T-helper 17 cell (primary cell): ENCODE measurements at regions not wholly inside any gene's neighbourhood (a gene's known extent, or its start where the extent isn't known, plus 50 kb on each side); places are given as distances from the start of the nearest gene placed in this dataset.

Experiments
- ATAC-seq: fragments of 150-1000 bp; cut with Tn5 transposase; 2 replicates; pipeline ENCODE4 v1.10.0; 2021; ENCODE audit warnings: mild to moderate bottlenecking, moderate library complexity
- DNase-seq, 3 donors: peaks; one replicate each; pipeline versions ENCODE4 v3.0.0 to v3.0.0-alpha.2; 2020 to 2021
- H3K9me3 ChIP-seq: one replicate; pipeline ENCODE4 v1.7.0; 2013; ENCODE audit warnings: low read length, mild to moderate bottlenecking; ENCODE audit not compliant: control insufficient read depth, poor library complexity, severe bottlenecking
- H3K27ac Mint-ChIP-seq: one replicate; pipeline ENCODE4 v1.8.0; 2022; ENCODE audit warnings: mild to moderate bottlenecking, moderate library complexity, mixed read lengths
- H3K27me3 Mint-ChIP-seq: one replicate; pipeline ENCODE4 v1.8.0; 2022; ENCODE audit warnings: mixed read lengths
- H3K36me3 Mint-ChIP-seq: one replicate; pipeline ENCODE4 v1.8.0; 2022; ENCODE audit warnings: low read depth, mixed read lengths
- H3K4me1 Mint-ChIP-seq: one replicate; pipeline ENCODE4 v1.8.0; 2022; ENCODE audit warnings: mild to moderate bottlenecking, mixed read lengths
- H3K4me3 Mint-ChIP-seq: one replicate; pipeline ENCODE4 v1.8.0; 2022; ENCODE audit warnings: mild to moderate bottlenecking, moderate library complexity, mixed read lengths

DNA sequence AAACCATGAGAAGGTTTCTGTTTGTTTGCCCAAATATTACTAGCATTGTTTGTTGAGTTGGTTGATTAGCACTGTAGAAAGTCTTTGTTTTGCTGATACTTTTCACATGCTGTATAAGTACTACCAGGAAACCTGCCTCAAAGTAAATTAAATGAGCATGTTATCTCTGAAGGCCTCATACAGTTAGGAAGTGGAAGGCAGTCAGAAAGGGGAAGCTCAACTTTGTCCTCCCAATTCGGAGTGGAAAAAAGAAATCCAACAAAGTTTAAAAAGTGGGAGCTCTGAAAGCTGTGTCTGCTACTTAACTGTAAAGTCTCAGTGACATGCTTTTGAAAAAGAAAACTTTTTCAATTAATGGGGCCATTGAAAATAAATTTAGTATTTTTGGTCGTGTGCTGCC is 188.3 kb upstream of the BLID start:
- Mint-ChIP-seq H3K36me3 (no peaks in the 10 kb centered on the region), H3K27me3 (peaks cover 16% of the 10 kb centered on the region), H3K4me3 (no peak overlapping the region), H3K27ac (no peak overlapping the region), H3K4me1 (no peaks in the 10 kb centered on the region)
- ATAC-seq = no peak
- DNase-seq = no peak
- no peaks in the 10 kb centered on the region for H3K9me3 ChIP-seq

DNA sequence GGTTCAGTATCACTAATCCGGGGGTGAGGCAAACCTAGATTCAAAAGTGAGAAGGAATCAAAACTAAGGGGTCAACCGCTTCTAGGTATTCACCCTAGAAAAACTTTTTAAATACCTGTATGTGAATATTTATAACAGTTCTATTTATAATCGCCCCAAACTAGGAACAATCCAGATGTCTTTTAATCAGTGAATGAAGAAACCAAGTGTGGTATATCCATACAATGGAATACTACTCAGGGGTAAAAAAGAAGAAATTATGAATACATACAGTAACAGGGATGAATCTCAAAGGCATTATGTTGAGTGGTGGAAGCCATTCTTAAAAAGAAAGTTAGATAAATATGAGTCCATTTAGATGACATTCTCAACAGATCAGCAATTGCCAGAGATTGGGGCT is 178.0 kb upstream of the BLID start:
- Mint-ChIP-seq H3K27ac (no peak overlapping the region), H3K36me3 (no peaks in the 10 kb centered on the region), H3K4me1 (no peaks in the 10 kb centered on the region), H3K4me3 (no peak overlapping the region), H3K27me3 (no peaks in the 10 kb centered on the region)
- ATAC-seq (no peak), DNase-seq (no peak)
- H3K9me3 ChIP-seq = no peaks in the 10 kb centered on the region

DNA sequence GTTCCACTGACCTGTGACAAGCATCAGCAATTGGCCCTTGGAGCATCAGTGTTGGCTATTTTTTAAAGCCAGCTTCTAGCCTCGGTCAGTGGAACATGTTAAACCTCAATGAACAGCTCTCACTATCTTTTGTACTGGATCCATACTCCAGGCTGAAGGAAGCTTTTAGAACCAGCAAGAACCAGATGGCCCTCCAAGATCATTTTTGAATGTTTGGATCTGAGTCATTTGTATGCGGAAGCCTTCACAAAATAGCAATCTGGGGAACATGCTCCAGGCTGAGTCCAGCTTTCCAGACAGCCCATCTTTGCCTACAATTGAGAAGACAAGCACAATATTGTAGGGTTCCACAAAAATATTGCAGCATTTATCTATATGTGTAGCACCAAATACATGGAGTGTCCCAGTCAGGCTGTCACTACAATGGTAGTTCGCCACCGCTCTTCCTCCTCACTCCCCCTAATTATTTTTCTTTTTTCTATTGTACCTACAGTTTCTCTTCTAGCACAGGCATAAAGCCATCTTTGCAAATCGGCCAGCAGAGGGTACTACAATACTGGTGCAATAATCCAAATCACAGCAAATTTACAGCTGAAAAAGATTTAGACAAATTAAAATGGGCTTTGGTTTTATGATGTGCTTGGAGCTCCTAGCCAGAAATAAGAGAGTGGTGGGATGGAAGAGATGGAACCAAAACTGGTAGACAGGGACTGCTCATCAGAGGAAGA is 177.4 kb upstream of the BLID start:
- Mint-ChIP-seq H3K27ac (no peak overlapping the region), H3K27me3 (no peaks in the 10 kb centered on the region), H3K36me3 (no peaks in the 10 kb centered on the region), H3K4me3 (no peak overlapping the region), H3K4me1 (no peaks in the 10 kb centered on the region)
- ATAC-seq = no peak
- no peak for DNase-seq
- H3K9me3 ChIP-seq = no peaks in the 10 kb centered on the region

- no peak overlapping the region for H3K4me3 Mint-ChIP-seq
- no peaks in the 10 kb centered on the region for H3K36me3 Mint-ChIP-seq
- no peak overlapping the region for H3K27ac Mint-ChIP-seq
- H3K27me3 Mint-ChIP-seq = peaks cover 6% of the 10 kb centered on the region
- no peak for ATAC-seq
- DNase-seq = no peak
- no peaks in the 10 kb centered on the region for H3K9me3 ChIP-seq
- no peaks in the 10 kb centered on the region for H3K4me1 Mint-ChIP-seq
Measured at GRCh38 chr11:122287401-122287800, 171.4 kb upstream of the BLID start.

GRCh38 chr11:122285070-122285988 is 169.3 kb upstream of the BLID start:
- Mint-ChIP-seq H3K4me3 (no peak overlapping the region), H3K27me3 (peaks cover 6% of the 10 kb centered on the region), H3K4me1 (no peaks in the 10 kb centered on the region), H3K36me3 (no peaks in the 10 kb centered on the region), H3K27ac (no peak overlapping the region)
- H3K9me3 ChIP-seq = no peaks in the 10 kb centered on the region
- DNase-seq (no peak), ATAC-seq (no peak)

GRCh38 chr11:122280870-122281269 is 164.9 kb upstream of the BLID start:
- H3K27me3 Mint-ChIP-seq = no peaks in the 10 kb centered on the region
- no peak overlapping the region for H3K27ac Mint-ChIP-seq
- H3K9me3 ChIP-seq = no peaks in the 10 kb centered on the region
- no peaks in the 10 kb centered on the region for H3K4me1 Mint-ChIP-seq
- DNase-seq = no peak
- H3K36me3 Mint-ChIP-seq = no peaks in the 10 kb centered on the region
- no peak overlapping the region for H3K4me3 Mint-ChIP-seq
- no peak for ATAC-seq

DNA sequence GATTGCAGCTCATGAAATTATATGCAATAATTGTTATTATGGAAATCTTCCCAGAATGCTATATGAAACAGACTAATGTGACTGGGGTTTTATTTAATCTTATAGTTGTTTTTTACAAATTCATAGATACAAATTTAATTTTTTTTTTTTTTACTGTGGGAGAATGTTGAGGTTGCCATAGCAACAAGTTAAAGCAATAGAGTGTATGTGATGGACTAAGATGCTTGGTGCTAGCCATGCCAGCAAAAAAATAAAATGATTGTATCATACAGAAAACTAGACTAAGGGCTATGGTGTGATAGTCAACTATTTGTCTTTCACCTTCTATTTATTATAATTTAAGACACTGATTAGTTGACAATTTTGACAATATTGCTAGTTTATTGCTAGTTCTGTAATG is 163.2 kb upstream of the BLID start:
- ATAC-seq (no peak), DNase-seq (no peak)
- Mint-ChIP-seq H3K4me3 (no peak overlapping the region), H3K36me3 (no peaks in the 10 kb centered on the region), H3K4me1 (no peaks in the 10 kb centered on the region), H3K27me3 (no peaks in the 10 kb centered on the region), H3K27ac (no peak overlapping the region)
- no peaks in the 10 kb centered on the region for H3K9me3 ChIP-seq

- Mint-ChIP-seq H3K27ac (no peak overlapping the region), H3K36me3 (no peaks in the 10 kb centered on the region), H3K27me3 (peaks cover 4% of the 10 kb centered on the region), H3K4me1 (no peaks in the 10 kb centered on the region), H3K4me3 (no peak overlapping the region)
- no peak for ATAC-seq
- no peaks in the 10 kb centered on the region for H3K9me3 ChIP-seq
- DNase-seq = no peak
Measured at GRCh38 chr11:122277493-122277892, 161.5 kb upstream of the BLID start.

- Mint-ChIP-seq H3K4me1 (no peaks in the 10 kb centered on the region), H3K36me3 (no peaks in the 10 kb centered on the region), H3K27ac (no peak overlapping the region), H3K4me3 (no peak overlapping the region), H3K27me3 (peaks cover 8% of the 10 kb centered on the region)
- H3K9me3 ChIP-seq = no peaks in the 10 kb centered on the region
- no peak for ATAC-seq
- DNase-seq = no peak
Measured at GRCh38 chr11:122276221-122276620, 160.2 kb upstream of the BLID start.

GRCh38 chr11:122275508-122275907 is 159.5 kb upstream of the BLID start:
- no peaks in the 10 kb centered on the region for H3K36me3 Mint-ChIP-seq
- H3K4me3 Mint-ChIP-seq = no peak overlapping the region
- DNase-seq (no peak), ATAC-seq (no peak)
- H3K9me3 ChIP-seq = no peaks in the 10 kb centered on the region
- H3K4me1 Mint-ChIP-seq = no peaks in the 10 kb centered on the region
- H3K27ac Mint-ChIP-seq = no peak overlapping the region
- H3K27me3 Mint-ChIP-seq = peaks cover 13% of the 10 kb centered on the region

DNA sequence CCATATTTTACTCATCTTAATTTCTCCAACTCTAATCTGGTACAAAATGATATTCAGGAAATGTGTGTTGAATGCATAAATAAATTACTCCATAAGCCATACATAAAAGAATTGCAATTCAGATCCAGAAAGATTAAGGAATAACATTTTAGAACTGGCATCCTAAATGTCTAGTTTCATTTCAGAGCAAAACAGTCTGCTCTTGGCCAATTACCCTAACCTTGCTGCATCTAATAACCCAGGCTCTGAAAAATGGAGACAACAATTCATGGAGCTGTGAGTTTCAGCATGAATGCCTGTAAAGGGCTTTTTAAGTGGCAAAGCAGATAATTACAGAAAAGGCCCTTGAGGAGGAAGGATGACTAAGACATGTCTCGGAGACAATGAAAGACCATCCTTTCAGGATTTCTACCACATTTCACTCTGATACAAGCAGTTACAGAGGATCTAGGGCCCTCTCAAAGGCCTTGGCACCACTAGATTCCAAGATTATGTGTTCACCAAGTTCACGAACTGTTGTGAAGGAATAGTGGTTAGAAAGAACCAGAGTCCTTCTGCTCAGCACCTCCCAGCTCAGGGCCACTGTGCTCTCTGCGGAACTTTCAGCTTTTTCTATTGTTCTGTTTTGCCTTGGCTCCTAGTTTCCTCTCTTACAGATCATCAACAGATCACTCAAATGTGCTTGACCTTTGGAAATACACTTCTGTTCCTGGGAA is 157.6 kb upstream of the BLID start:
- no peak for DNase-seq
- H3K4me3 Mint-ChIP-seq = no peak overlapping the region
- H3K27ac Mint-ChIP-seq = no peak overlapping the region
- no peaks in the 10 kb centered on the region for H3K36me3 Mint-ChIP-seq
- peaks cover 22% of the 10 kb centered on the region for H3K27me3 Mint-ChIP-seq
- H3K4me1 Mint-ChIP-seq = no peaks in the 10 kb centered on the region
- H3K9me3 ChIP-seq = no peaks in the 10 kb centered on the region
- no peak for ATAC-seq

- Mint-ChIP-seq H3K27me3 (peaks cover 27% of the 10 kb centered on the region), H3K4me3 (no peak overlapping the region), H3K36me3 (no peaks in the 10 kb centered on the region), H3K27ac (no peak overlapping the region), H3K4me1 (no peaks in the 10 kb centered on the region)
- DNase-seq (no peak), ATAC-seq (no peak)
- H3K9me3 ChIP-seq = no peaks in the 10 kb centered on the region
Measured at GRCh38 chr11:122271745-122272144, 155.7 kb upstream of the BLID start.

- Mint-ChIP-seq H3K36me3 (no peaks in the 10 kb centered on the region), H3K4me1 (no peaks in the 10 kb centered on the region), H3K27ac (no peak overlapping the region), H3K27me3 (peaks cover 30% of the 10 kb centered on the region), H3K4me3 (no peak overlapping the region)
- ATAC-seq (no peak), DNase-seq (no peak)
- no peaks in the 10 kb centered on the region for H3K9me3 ChIP-seq
Measured at GRCh38 chr11:122271137-122271536, 155.1 kb upstream of the BLID start.
